Ammon's horn (tissue), 1 donor: ENCODE measurements at regions not wholly inside any gene's neighbourhood (a gene's known extent, or its start where the extent isn't known, plus 50 kb on each side); places are given as distances from the start of the nearest gene placed in this dataset.
"Not testable (repeated sequence)": the region's sequence is repeated elsewhere in the genome, so short reads cannot be mapped to it uniquely, and the experiment has no call there.

Experiments used
- DNase-seq: peaks from one replicate; pipeline ENCODE4 v3.0.0-alpha.2; 2016; ENCODE audit warnings: low spot score

DNA sequence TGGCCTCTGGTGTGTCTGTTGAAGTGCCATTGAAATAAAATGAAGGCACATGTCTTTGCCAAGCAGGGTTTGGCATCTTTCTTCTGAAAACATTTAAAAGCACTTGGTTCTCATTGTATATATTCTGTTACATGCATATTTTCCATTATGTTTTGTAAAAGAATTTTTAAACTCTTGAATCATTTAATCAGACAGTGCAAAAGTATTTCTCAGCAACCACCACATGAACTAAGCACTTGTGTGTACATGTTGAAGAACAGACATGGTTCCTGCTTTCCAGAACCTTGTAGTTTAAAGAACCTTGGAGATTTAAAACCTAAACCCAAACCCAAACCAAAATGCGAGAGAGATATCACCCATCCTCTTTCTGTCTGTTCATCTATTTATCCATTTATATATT lies 220.3 kb upstream of the GIMD1 start:
- no peak for DNase-seq

DNA sequence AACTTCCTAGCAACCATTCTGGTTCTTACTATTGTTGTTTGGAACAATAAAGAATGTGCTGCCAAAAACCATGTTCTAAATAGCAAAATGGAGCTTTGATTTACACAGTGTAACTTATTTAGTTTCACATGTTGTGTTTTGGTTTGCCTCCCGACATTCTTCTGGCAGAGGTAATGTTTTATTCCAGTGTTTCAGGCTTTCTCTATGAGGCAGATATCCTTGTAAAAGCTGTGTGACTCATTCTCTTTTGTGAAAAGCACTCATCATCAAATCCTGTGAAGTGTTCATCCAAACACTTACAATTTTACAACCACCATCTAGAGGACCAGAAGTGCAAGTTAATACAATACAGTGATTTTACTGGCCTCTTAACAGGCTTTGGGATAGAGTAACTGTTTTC lies 219.0 kb upstream of the GIMD1 start:
- DNase-seq, result no peak

- no peak for DNase-seq
These were observed 217.4 kb upstream of the GIMD1 start for GRCh38 chr4:106585915-106586349.

DNA sequence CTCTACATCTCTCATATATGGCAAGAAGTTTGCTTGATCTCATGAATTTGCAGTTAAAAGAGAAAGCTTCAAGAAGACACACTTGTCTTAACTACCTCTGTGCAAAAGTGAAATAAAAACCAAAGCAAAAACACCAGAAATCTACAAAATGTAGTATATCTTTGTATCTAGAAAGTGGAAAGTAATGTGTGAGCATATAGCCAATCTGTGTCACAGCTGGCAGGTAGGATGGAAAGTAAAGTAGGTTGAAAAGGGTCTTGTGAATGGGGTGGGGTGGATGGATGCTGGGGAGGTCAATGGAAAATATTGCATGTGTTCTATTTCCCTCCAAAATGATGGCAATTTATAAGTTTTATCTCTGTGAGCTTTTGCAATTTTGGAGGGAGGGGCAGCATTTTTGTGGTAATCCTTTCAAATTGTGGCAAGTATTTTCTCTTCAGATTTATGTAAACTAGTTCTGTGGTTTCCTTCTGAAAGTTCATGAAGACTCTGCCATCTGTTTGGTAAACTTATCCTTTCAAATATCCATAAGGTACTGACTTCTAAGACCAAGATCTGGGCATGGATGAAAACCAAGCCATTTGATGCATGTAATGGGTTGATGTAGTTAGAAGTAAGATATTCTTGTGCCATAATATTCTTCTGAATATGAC lies 215.9 kb upstream of the GIMD1 start:
- DNase-seq, result no peak

DNA sequence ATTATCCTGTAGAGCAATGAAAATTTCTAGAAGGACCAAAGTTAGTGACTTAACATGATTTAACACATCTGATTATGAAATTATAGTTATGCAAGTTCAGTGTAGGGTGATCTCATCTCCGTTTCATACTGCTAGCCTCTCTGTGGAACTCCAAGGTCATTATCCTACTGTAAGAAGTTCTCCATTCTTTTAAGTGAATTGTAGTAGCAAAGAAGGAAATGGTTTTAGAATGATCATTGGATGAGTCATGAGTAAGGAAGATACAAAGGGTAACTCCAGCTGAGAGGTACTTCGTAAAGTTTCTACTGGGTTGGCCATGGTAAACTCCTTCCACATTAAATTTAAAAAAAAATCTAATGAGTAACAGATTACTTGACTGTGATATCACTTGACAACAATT lies 215.0 kb upstream of the GIMD1 start:
- no peak for DNase-seq

DNA sequence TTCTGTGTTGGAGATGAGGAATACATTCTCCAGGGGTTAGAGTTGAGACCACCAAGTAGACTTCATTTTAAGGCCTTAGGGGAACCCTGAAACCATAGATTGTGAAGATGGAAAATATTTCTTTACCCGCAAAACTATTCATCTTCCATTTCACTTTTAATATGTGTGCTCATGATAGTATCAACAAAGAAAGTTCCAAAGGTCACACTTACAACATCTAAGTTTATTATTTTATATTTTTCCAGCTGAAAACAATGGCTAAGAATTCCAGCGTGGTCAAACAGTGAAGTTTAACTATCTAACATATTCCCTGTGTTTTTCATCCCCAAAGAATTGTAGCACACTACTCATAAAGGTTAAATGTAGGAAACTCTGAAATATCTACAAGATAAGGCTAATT lies 214.5 kb upstream of the GIMD1 start:
- DNase-seq, result no peak

- no peak for DNase-seq
These were observed 213.5 kb upstream of the GIMD1 start for GRCh38 chr4:106582103-106582502.

DNA sequence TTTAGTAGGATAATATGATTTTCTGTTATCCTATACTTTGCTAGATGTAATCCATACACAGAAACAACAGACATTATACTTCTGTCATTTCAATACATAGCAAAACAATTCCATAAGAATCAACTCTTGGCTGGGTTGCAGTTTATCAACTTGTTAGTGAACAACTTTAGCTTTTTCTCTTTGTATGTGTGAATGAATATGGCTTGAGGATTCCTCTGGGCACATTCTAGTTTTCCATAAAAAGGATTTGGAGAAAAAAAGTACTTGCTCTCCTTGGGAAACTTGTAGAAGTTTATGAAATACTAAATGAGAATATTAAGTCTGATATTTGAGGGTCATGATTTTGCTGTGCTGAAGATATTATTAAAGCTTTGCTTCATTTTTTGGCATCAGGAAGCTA lies 210.7 kb upstream of the GIMD1 start:
- DNase-seq, result no peak

DNA sequence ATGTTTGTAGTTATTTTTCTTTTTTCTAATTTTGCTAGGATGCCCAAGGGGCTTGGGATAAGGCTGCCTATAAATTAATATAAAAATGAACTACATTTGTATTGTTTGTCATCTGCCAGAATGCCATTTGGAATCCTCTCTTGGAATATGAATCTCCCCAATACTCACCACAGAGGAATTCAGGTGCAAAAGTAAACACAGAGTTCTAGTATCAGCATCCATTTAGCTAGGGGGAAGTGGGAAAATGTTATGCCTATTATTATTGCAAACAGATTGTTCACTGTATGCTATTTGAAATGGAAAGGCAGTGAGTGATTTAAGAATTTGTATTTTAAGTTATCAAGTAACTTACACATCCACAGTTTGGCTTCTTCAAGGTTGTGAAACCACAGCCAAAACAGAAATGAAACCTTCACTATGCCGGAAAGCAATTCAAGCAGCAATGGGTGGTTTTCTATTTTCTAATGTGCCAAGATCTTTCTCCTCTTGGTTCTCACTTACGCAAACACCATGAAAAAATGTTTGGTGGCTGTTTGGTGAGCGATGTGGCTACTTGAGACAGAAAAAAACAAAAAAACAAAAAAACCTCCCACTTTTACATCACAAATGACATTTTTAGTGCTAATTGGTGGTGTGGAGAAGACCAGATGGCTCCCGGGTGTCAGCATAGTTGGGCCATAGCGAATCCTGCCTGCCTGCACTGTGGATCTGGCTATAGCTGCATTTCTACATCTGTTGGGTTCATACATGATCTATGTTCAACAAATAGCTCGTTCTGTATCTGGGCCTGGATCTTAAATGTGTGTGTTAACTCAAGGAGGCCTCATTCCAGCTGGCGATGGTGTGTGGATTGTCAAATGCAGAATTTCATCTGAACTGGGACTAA lies 200.8 kb upstream of the GIMD1 start:
- no peak for DNase-seq

DNA sequence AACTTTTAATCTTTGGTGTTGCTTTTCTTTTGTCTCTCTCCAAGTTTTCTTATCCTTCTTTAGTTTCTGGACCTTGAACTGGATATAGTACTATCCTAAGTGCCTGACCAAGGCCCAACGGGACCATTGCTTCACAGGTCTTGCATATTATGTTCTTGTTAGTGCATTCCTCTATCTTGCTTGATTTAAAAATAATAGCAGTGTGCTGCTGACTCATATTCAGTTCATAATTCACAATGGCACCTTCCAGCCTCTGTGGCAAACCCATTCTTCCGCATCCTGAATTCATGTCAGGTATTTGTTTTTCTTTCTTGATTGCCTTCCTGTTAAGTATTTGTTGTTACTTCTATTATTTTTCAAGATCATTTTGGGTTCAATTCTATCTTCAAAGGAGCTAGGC lies 197.1 kb upstream of the GIMD1 start:
- DNase-seq, result no peak

- not testable (repeated sequence) for DNase-seq
These were observed 195.1 kb upstream of the GIMD1 start for GRCh38 chr4:106563637-106564036.

DNA sequence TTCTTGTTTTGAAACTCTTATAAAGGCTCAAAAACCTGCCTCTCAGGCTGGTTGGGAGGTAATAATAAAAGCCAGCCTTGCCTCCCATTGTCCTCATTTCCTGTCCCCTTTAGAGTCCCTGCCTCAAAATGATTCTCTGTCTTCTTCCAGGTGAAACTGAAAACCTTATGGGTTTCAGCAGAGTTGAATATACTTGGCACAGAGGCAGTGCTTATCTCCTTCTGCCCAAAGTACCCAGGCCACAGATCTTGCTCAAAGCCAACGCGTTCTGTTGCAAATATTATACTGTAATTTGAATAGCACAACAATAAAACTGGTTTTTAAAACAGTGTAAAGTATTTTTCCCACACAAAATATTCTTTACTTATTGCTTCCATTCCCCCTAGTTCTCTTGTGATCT lies 183.1 kb upstream of the GIMD1 start:
- DNase-seq, result no peak

GRCh38 chr4:106548446-106549044 lies 180.0 kb upstream of the GIMD1 start:
- no peak for DNase-seq

- DNase-seq, result no peak
These were observed 177.8 kb upstream of the GIMD1 start for GRCh38 chr4:106546370-106546769.

DNA sequence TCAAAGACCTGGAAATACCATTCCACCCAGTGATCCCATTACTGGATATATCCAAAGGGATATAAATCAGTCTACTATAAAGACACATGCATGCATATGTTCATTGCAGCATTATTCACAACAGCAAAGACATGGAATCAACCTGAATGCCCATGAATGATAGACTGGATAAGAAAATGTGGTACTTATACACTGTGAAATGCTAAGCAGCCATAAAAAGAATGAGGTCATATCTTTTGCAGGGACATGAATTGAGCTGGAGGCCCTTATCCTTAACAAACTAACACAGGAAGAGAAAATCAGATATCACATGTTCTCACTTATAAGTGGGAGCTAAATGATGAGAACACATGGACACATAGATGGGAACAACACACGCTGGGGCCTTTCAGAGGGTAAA lies 174.0 kb upstream of the GIMD1 start:
- not testable (repeated sequence) for DNase-seq

- no peak for DNase-seq
These were observed 172.7 kb upstream of the GIMD1 start for GRCh38 chr4:106541253-106541652.

DNA sequence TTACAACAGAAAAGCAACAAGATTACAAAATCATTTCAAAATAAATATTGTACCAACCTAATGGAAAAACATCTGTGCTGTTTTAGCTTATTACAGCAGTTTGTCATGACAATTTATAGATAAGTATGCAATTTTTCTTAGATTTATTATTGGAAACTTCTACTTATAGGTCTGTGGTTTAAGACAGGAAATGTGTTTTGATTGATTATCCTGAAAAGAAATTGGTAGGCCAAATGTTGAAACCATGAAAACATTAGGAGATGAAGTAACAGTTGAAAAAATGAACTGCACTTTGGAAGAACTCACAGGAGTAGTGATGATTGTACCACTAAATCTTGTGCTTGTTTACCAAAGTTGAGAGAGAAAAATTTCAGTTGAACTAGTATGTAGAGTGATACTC lies 162.2 kb upstream of the GIMD1 start:
- no peak for DNase-seq

- DNase-seq, result no peak
These were observed 161.4 kb upstream of the GIMD1 start for GRCh38 chr4:106530024-106530361.

- DNase-seq, result no peak
These were observed 160.9 kb upstream of the GIMD1 start for GRCh38 chr4:106529348-106530023.

DNA sequence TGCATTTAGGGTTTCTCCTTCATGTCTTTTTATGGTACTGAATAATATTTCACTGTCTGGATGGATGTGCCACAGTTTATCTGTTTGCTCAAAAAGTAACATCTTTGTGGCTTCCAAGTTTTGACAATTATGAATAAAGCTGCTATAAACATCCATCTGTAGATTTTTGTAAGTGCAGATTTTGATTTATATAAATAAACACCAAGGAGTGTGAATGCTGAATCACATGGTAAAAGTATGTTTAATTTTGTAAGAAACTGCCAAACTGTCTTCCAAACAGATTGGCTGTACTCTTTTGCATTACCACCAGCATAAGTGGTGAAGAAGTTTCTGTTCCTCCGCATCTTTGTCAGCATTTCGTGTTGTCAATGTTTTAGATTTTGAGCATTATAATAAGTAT lies 158.7 kb upstream of the GIMD1 start:
- no peak for DNase-seq

DNA sequence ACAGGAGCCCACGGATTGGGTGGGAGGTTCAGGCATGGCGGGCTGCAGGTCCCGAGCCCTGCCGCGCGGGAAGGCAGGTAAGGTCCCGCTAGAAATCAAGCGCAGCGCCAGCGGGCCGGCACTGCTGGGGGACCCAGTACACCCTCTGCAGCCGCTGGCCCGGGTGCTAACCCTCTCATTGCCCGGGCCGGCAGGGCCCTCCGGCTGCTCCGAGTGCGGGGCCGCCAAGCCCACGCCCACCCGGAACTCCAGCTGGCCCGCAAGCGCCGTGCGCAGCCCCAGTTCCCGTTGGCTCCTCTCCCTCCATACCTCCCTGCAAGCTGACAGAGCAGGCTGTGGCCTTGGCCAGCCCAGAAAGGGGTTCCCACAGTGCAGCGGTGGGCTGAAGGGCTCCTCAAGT lies 156.8 kb upstream of the GIMD1 start:
- DNase-seq, result not testable (repeated sequence)

- not testable (repeated sequence) for DNase-seq
These were observed 156.2 kb upstream of the GIMD1 start for GRCh38 chr4:106524772-106525171.

DNA sequence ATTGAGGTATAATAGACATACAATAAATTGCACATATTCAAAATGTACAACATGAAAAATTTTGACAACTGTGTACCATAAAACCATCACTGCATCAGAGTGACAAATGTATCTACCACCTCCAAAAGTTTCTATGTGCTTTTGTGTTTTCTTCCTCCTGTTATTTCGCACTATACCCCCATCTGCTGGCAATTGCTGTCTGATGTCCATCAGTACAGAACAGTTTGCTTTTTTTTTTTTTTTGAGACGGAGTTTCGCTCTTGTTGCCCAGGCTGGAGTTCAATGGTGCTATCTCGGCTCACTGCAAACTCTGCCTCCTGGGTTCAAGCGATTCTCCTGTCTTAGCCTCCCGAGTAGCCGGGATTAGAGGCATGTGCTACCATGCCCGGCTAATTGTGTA lies 154.3 kb upstream of the GIMD1 start:
- no peak for DNase-seq
